MM.1S (cell line): ENCODE measurements at regions not wholly inside any gene's neighbourhood (a gene's known extent, or its start where the extent isn't known, plus 50 kb on each side); places are given as distances from the start of the nearest gene placed in this dataset.

Experiments used
- DNase-seq: peaks from one replicate; pipeline ENCODE4 v3.0.0-alpha.2; 2015
- H2AFZ ChIP-seq: fragments of 300-600 bp; sonication (generic); 2 replicates; pipeline ENCODE4 v1.6.0; 2016; ENCODE audit warnings: antibody characterized with exemption, low read length
- H3F3A ChIP-seq: fragments of 300-600 bp; sonication (generic); 2 replicates; pipeline ENCODE4 v1.6.1; 2016; ENCODE audit warnings: mild to moderate bottlenecking, antibody characterized with exemption, low read length, moderate library complexity, mixed read lengths; ENCODE audit not compliant: insufficient read depth
- H3K27ac ChIP-seq: fragments of 300-600 bp; sonication (generic); 2 replicates; pipeline ENCODE4 v1.5.1; 2016; ENCODE audit warnings: mild to moderate bottlenecking, low read length
- H3K27me3 ChIP-seq: fragments of 300-600 bp; sonication (generic); replicated peaks from 2 replicates; pipeline ENCODE4 v1.6.0; 2016; ENCODE audit warnings: low read length; ENCODE audit not compliant: insufficient read depth
- H3K36me3 ChIP-seq: fragments of 300-600 bp; sonication (generic); replicated peaks from 2 replicates; pipeline ENCODE4 v1.6.1; 2016; ENCODE audit warnings: mild to moderate bottlenecking, low read length, mixed read lengths; ENCODE audit not compliant: insufficient read depth
- H3K4me1 ChIP-seq: fragments of 300-600 bp; sonication (generic); 2 replicates; pipeline ENCODE4 v1.6.1; 2016; ENCODE audit warnings: low read length, mixed read lengths
- H3K4me2 ChIP-seq: fragments of 300-600 bp; sonication (generic); 2 replicates; pipeline ENCODE4 v1.6.0; 2016; ENCODE audit warnings: low read depth, low read length
- H3K4me3 ChIP-seq: fragments of 300-600 bp; sonication (generic); 2 replicates; pipeline ENCODE4 v1.5.1; 2016; ENCODE audit warnings: low read length, mixed read lengths
- H3K79me2 ChIP-seq: fragments of 300-600 bp; sonication (generic); 2 replicates; pipeline ENCODE4 v1.6.1; 2016; ENCODE audit warnings: mixed run types, low read length, mixed read lengths
- H3K9ac ChIP-seq: fragments of 300-600 bp; sonication (generic); 2 replicates; pipeline ENCODE4 v1.6.1; 2016; ENCODE audit warnings: low read length, mixed read lengths
- H3K9me2 ChIP-seq: fragments of 300-600 bp; sonication (generic); replicated peaks from 2 replicates; pipeline ENCODE4 v1.6.1; 2016; ENCODE audit warnings: mild to moderate bottlenecking, low read length, mixed read lengths; ENCODE audit not compliant: insufficient read depth
- H3K9me3 ChIP-seq: fragments of 300-600 bp; sonication (generic); replicated peaks from 2 replicates; pipeline ENCODE4 v1.6.1; 2016; ENCODE audit warnings: mild to moderate bottlenecking, low read length, mixed read lengths; ENCODE audit not compliant: insufficient read depth
- H4K20me1 ChIP-seq: fragments of 300-600 bp; sonication (generic); 2 replicates; pipeline ENCODE4 v1.6.1; 2016; ENCODE audit warnings: mild to moderate bottlenecking, low read length, moderate library complexity, mixed read lengths; ENCODE audit not compliant: insufficient read depth
- EZH2 ChIP-seq: fragments of 300-600 bp; sonication (generic); optimal IDR thresholded peaks from 2 replicates; pipeline ENCODE3; 2017; ENCODE audit warnings: low read depth, mild to moderate bottlenecking, antibody characterized with exemption, low read length, mixed read lengths
- EZH2phosphoT487 ChIP-seq: fragments of 300-600 bp; sonication (generic); IDR thresholded peaks from 2 replicates; pipeline ENCODE4 v1.6.1; 2018; ENCODE audit warnings: antibody characterized with exemption, low read length
- TF ChIP-seq, protein P1 (sequence below): fragments of 300-600 bp; sonication (generic); IDR thresholded peaks from 2 replicates; pipeline ENCODE4 v1.5.1; 2016; ENCODE audit warnings: antibody characterized with exemption, low read length, mixed read lengths

DNA sequence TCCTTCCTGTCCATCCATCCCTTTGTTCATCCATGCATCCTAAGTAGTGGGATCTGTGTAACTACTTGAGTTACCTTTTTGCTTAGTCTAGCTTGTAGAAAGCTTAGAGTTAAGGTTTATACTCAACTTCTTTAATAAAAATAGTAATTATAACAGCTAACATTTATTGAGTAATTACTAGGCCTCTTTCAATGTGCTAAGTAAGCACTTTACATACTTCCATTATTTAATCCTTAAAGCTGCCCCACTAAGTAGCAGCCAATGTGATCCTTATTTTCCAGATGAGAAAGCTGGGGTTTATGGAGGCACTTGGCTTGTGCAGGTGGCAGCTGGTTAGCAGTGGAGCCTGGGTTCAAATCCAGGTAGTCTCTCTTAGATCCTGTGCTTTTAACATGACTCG, 182.9 kb downstream of the FGF9 start:
- Histone ChIP-seq H3K27me3 (no peaks in the 10 kb centered on the region), H3K79me2 (no peaks in the 10 kb centered on the region), H3K4me2 (no peak overlapping the region), H3K9ac (no peak overlapping the region), H3K27ac (no peak overlapping the region), H3K4me3 (no peak overlapping the region), H3F3A (no peaks in the 10 kb centered on the region), H3K9me3 (no peaks in the 10 kb centered on the region), H3K36me3 (no peaks in the 10 kb centered on the region), H3K9me2 (no peaks in the 10 kb centered on the region), H2AFZ (no peak overlapping the region), H4K20me1 (no peaks in the 10 kb centered on the region), H3K4me1 (no peaks in the 10 kb centered on the region)
- TF ChIP-seq EZH2phosphoT487 (no peak), EZH2 (no peak)
- TF ChIP-seq, protein P1, sequence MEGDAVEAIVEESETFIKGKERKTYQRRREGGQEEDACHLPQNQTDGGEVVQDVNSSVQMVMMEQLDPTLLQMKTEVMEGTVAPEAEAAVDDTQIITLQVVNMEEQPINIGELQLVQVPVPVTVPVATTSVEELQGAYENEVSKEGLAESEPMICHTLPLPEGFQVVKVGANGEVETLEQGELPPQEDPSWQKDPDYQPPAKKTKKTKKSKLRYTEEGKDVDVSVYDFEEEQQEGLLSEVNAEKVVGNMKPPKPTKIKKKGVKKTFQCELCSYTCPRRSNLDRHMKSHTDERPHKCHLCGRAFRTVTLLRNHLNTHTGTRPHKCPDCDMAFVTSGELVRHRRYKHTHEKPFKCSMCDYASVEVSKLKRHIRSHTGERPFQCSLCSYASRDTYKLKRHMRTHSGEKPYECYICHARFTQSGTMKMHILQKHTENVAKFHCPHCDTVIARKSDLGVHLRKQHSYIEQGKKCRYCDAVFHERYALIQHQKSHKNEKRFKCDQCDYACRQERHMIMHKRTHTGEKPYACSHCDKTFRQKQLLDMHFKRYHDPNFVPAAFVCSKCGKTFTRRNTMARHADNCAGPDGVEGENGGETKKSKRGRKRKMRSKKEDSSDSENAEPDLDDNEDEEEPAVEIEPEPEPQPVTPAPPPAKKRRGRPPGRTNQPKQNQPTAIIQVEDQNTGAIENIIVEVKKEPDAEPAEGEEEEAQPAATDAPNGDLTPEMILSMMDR = no peak
- no peak for DNase-seq

GRCh38 chr13:21868823-21869222, 197.9 kb downstream of the FGF9 start:
- H3K4me2 ChIP-seq = no peak overlapping the region
- H3K9ac ChIP-seq = no peak overlapping the region
- DNase-seq = no peak
- H3K79me2 ChIP-seq = no peaks in the 10 kb centered on the region
- no peaks in the 10 kb centered on the region for H4K20me1 ChIP-seq
- H3K9me2 ChIP-seq = no peaks in the 10 kb centered on the region
- no peaks in the 10 kb centered on the region for H3K27me3 ChIP-seq
- TF ChIP-seq, protein P1 = no peak
- no peak for TF ChIP-seq EZH2
- no peaks in the 10 kb centered on the region for H3K36me3 ChIP-seq
- H3K4me3 ChIP-seq = no peak overlapping the region
- H3K4me1 ChIP-seq = no peaks in the 10 kb centered on the region
- no peaks in the 10 kb centered on the region for H3K9me3 ChIP-seq
- no peaks in the 10 kb centered on the region for H3F3A ChIP-seq
- no peak overlapping the region for H2AFZ ChIP-seq
- no peak overlapping the region for H3K27ac ChIP-seq

DNA sequence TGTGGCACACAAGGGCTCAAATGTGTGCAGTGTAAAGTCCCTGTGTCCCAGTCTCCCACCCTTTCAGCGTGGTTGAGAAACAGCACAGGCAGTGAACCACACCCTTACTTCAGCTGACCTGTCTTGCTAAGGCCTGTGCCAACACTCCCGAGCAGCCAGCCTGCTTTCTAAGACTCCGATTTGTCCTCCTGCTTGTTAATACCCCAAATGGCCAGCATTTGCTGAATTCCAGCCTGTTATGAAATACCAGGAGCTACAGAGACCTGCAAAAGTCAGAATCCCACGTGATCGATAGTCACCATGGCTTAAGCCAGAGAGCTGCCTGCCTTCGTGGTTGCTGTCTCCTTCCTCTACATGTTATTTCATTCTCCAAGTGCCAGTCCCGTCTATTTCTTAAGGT, 200.5 kb downstream of the FGF9 start:
- Histone ChIP-seq H3K4me2 (no peak overlapping the region), H3K79me2 (no peaks in the 10 kb centered on the region), H3K27ac (no peak overlapping the region), H3K4me1 (no peaks in the 10 kb centered on the region), H3K4me3 (no peak overlapping the region), H3K9ac (no peak overlapping the region), H3K27me3 (no peaks in the 10 kb centered on the region), H3F3A (no peaks in the 10 kb centered on the region), H3K9me2 (no peaks in the 10 kb centered on the region), H2AFZ (no peak overlapping the region), H3K36me3 (no peaks in the 10 kb centered on the region), H3K9me3 (no peaks in the 10 kb centered on the region), H4K20me1 (no peaks in the 10 kb centered on the region)
- TF ChIP-seq EZH2 (no peak), EZH2phosphoT487 (no peak)
- TF ChIP-seq, protein P1 = no peak
- DNase-seq = no peak
